Hepatic stellate cell (primary cell): ENCODE measurements at regions not wholly inside any gene's neighbourhood (a gene's known extent, or its start where the extent isn't known, plus 50 kb on each side); places are given as distances from the start of the nearest gene placed in this dataset.

ENCODE experiments used
- DNase-seq: peaks from one replicate; pipeline ENCODE4 v3.0.0; 2011; ENCODE audit warnings: low spot score

- DNase-seq, result no peak
Measured at GRCh38 chr14:63781686-63782085, 53.8 kb upstream of the SGPP1 start.

GRCh38 chr14:63782683-63783389, 55.0 kb upstream of the SGPP1 start:
- no peak for DNase-seq

GRCh38 chr14:63788011-63788933, 60.4 kb upstream of the SGPP1 start:
- DNase-seq, result peak; percentile 11

- no peak for DNase-seq
Measured at GRCh38 chr14:63793376-63793775, 59.4 kb upstream of the SYNE2 start.

- DNase-seq, result no peak
Measured at GRCh38 chr14:63795532-63795931, 57.3 kb upstream of the SYNE2 start.

GRCh38 chr14:63800083-63800482, 52.7 kb upstream of the SYNE2 start:
- DNase-seq, result no peak

- no peak for DNase-seq
Measured at GRCh38 chr14:63800651-63801375, 52.0 kb upstream of the SYNE2 start.
